CD4-positive, alpha-beta memory T cell (primary cell): ENCODE measurements at regions not wholly inside any gene's neighbourhood (a gene's known extent, or its start where the extent isn't known, plus 50 kb on each side); places are given as distances from the start of the nearest gene placed in this dataset.

Source experiments
- CTCF ChIA-PET: fragments of 350-600 bp; sonication (Branson Sonifier 250); formaldehyde crosslinking; loops from one replicate; lab custom pipeline; 2021; ENCODE audit warnings: inconsistent platforms; ENCODE audit not compliant: partially characterized antibody; lab: Charles Lee
- POLR2A ChIA-PET: fragments of 350-600 bp; sonication (Branson Sonifier 250); formaldehyde crosslinking; loops from one replicate; lab custom pipeline; 2021; ENCODE audit not compliant: partially characterized antibody; lab: Charles Lee
- DNase-seq, 5 donors: peaks; one replicate each; pipeline versions ENCODE4 v3.0.0 to v3.0.0-alpha.2; 2020 to 2022; ENCODE audit warnings: mixed read lengths in 1 of 5
- H3K27ac ChIP-seq: one replicate; pipeline ENCODE4 v1.7.0; 2013; ENCODE audit warnings: low read depth, low read length
- H3K27me3 ChIP-seq: 2 replicates; pipeline ENCODE4 v1.7.0; 2013; ENCODE audit warnings: mild to moderate bottlenecking, low read length, moderate library complexity; ENCODE audit not compliant: insufficient read depth
- H3K36me3 ChIP-seq: 2 replicates; pipeline ENCODE4 v1.7.0; 2013; ENCODE audit warnings: mild to moderate bottlenecking, low read length, moderate library complexity; ENCODE audit not compliant: insufficient read depth
- H3K4me1 ChIP-seq: 2 replicates; pipeline ENCODE4 v1.7.0; 2013; ENCODE audit warnings: mild to moderate bottlenecking, low read length, moderate library complexity; ENCODE audit not compliant: insufficient read depth
- H3K4me3 ChIP-seq, 2 donors: one replicate each; pipeline ENCODE4 v1.7.0; 2013; ENCODE audit warnings: low read length in 2 of 2, mild to moderate bottlenecking in 1 of 2
- H3K9me3 ChIP-seq, 2 donors: one replicate each; pipeline ENCODE4 v1.7.0; 2013; ENCODE audit warnings: low read length in 2 of 2, control low read depth in 1 of 2; ENCODE audit not compliant: control insufficient read depth in 1 of 2
- H3K27ac Mint-ChIP-seq, 7 donors: one replicate each; pipeline ENCODE4 v1.8.0; 2020 to 2021; ENCODE audit warnings: mixed read lengths in 7 of 7, mild to moderate bottlenecking in 6 of 7, inconsistent platforms in 3 of 7, moderate library complexity in 3 of 7
- H3K27me3 Mint-ChIP-seq, 2 donors: one replicate each; pipeline ENCODE4 v1.8.0; 2020 to 2021; ENCODE audit warnings: mixed read lengths in 2 of 2
- H3K36me3 Mint-ChIP-seq, 2 donors: one replicate each; pipeline ENCODE4 v1.8.0; 2020 to 2021; ENCODE audit warnings: mixed read lengths in 2 of 2, inconsistent platforms in 1 of 2, mild to moderate bottlenecking in 1 of 2
- H3K4me1 Mint-ChIP-seq, 4 donors: one replicate each; pipeline ENCODE4 v1.8.0; 2020 to 2021; ENCODE audit warnings: mixed read lengths in 4 of 4, mild to moderate bottlenecking in 1 of 4
- H3K4me3 Mint-ChIP-seq, 8 donors: one replicate each; pipeline ENCODE4 v1.8.0; 2020 to 2021; ENCODE audit warnings: mixed read lengths in 8 of 8, mild to moderate bottlenecking in 7 of 8, moderate library complexity in 6 of 8, inconsistent platforms in 3 of 8
- H3K9me3 Mint-ChIP-seq, 8 donors: one replicate each; pipeline ENCODE4 v1.8.0; 2020 to 2021; ENCODE audit warnings: mixed read lengths in 8 of 8, mild to moderate bottlenecking in 5 of 8, inconsistent platforms in 3 of 8, moderate library complexity in 1 of 8
- intact Hi-C: fragments of 100-400 bp; cut with micrococcal nuclease; formaldehyde crosslinking; loops from one replicate; pipeline ENCODE4 v1.15.1; 2023

GRCh38 chr4:7121866-7122653 is 54.2 kb upstream of the GRPEL1 start:
- H3K4me3 Mint-ChIP-seq: no peak overlapping the region

DNA sequence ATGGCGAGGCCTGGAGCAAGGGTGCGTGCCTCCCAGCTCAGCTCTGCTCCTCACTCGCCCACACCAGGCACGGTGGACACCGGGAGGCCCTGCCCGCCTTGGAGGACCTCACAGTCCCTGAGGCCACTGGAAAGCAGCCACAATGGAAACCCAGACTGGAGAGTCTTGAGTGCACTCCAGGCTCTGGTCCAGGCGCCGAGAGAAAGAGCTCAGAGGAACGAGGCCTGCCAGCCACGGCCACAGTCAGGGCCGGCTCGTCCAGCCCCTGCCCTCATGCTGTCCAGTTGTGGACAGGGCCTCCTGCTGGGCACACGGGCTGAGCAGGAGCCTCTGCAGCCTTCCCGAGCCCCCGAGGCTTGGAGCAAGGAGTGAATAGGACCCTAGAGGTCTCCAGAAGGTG is 53.3 kb upstream of the GRPEL1 start:
- Mint-ChIP-seq H3K4me3 (no peak overlapping the region), H3K27me3 (peaks cover 19 to 26% of the 10 kb centered on the region in 2 donors), H3K27ac (no peak overlapping the region), H3K36me3 (no peaks in the 10 kb centered on the region), H3K4me1 (no peaks in the 10 kb centered on the region), H3K9me3 (peaks cover 0 to 11% (median 7%) of the 10 kb centered on the region in 8 donors)
- POLR2A ChIA-PET: no interaction called here
- no peak overlapping the region for H3K27ac ChIP-seq
- no peaks in the 10 kb centered on the region for H3K27me3 ChIP-seq
- intact Hi-C loops: no loop called here
- no peak overlapping the region for H3K4me3 ChIP-seq
- H3K9me3 ChIP-seq: no peaks in the 10 kb centered on the region
- no peak for DNase-seq
- CTCF ChIA-PET: no interaction called here
- H3K36me3 ChIP-seq: no peaks in the 10 kb centered on the region
- H3K4me1 ChIP-seq: no peaks in the 10 kb centered on the region

More at GRCh38 chr4:7121866-7122653, 54.2 kb upstream of the GRPEL1 start:
- CTCF ChIA-PET: no interaction called here
- no peak overlapping the region for H3K4me3 ChIP-seq
- no peaks in the 10 kb centered on the region for H3K9me3 ChIP-seq
- H3K27me3 Mint-ChIP-seq: peaks cover 22 to 30% of the 10 kb centered on the region in 2 donors
- no peak for DNase-seq
- POLR2A ChIA-PET: no interaction called here
- H3K27ac ChIP-seq: no peak overlapping the region
- peaks cover 0 to 11% (median 7%) of the 10 kb centered on the region in 8 donors for H3K9me3 Mint-ChIP-seq
- H3K27me3 ChIP-seq: no peaks in the 10 kb centered on the region
- H3K36me3 ChIP-seq: no peaks in the 10 kb centered on the region
- intact Hi-C loops: no loop called here
- H3K27ac Mint-ChIP-seq: no peak overlapping the region
- H3K4me1 ChIP-seq: no peaks in the 10 kb centered on the region
- H3K4me1 Mint-ChIP-seq: no peaks in the 10 kb centered on the region
- H3K36me3 Mint-ChIP-seq: no peaks in the 10 kb centered on the region

- Histone ChIP-seq H3K27me3 (no peaks in the 10 kb centered on the region), H3K9me3 (no peaks in the 10 kb centered on the region), H3K36me3 (no peaks in the 10 kb centered on the region), H3K4me3 (no peak overlapping the region), H3K4me1 (no peaks in the 10 kb centered on the region), H3K27ac (no peak overlapping the region)
- Mint-ChIP-seq H3K4me1 (no peaks in the 10 kb centered on the region), H3K27me3 (peaks cover 20 to 26% of the 10 kb centered on the region in 2 donors), H3K36me3 (no peaks in the 10 kb centered on the region), H3K9me3 (peaks cover 0 to 11% (median 7%) of the 10 kb centered on the region in 8 donors), H3K27ac (no peak overlapping the region), H3K4me3 (no peak overlapping the region)
- intact Hi-C loops: no loop called here
- no peak for DNase-seq
- CTCF ChIA-PET: no interaction called here
- POLR2A ChIA-PET: no interaction called here
Measured at GRCh38 chr4:7120341-7120740, 52.5 kb upstream of the GRPEL1 start.

- Mint-ChIP-seq H3K9me3 (peaks cover 0 to 11% (median 7%) of the 10 kb centered on the region in 8 donors), H3K36me3 (no peaks in the 10 kb centered on the region), H3K27me3 (peaks cover 17 to 22% of the 10 kb centered on the region in 2 donors), H3K4me1 (no peaks in the 10 kb centered on the region), H3K4me3 (no peak overlapping the region), H3K27ac (no peak overlapping the region)
- Histone ChIP-seq H3K36me3 (no peaks in the 10 kb centered on the region), H3K27ac (no peak overlapping the region), H3K4me3 (no peak overlapping the region), H3K4me1 (no peaks in the 10 kb centered on the region), H3K27me3 (no peaks in the 10 kb centered on the region), H3K9me3 (no peaks in the 10 kb centered on the region)
- DNase-seq: no peak
- intact Hi-C loops: no loop called here
- ChIA-PET CTCF (no interaction called here), POLR2A (no interaction called here)
Measured at GRCh38 chr4:7118013-7118832, 50.4 kb upstream of the GRPEL1 start.
